Coronary artery (tissue), 2 donors: ENCODE measurements at regions not wholly inside any gene's neighbourhood (a gene's known extent, or its start where the extent isn't known, plus 50 kb on each side); places are given as distances from the start of the nearest gene placed in this dataset.

Experiments
- DNase-seq: peaks from one replicate; pipeline ENCODE4 v3.0.0-alpha.2; 2017; ENCODE audit warnings: low spot score
- H3K27ac ChIP-seq, 2 donors: fragments of 200-600 bp; sonication (generic); one replicate each; pipeline ENCODE4 v1.5.1; 2016 to 2019
- H3K4me3 ChIP-seq: fragments of 200-600 bp; sonication (generic); 2 replicates; pipeline ENCODE4 v1.5.1; 2016; ENCODE audit warnings: mild to moderate bottlenecking, moderate library complexity
- TF ChIP-seq, protein P1 (sequence below): fragments of 200-600 bp; sonication (generic); IDR thresholded peaks from one replicate; pipeline ENCODE4 v1.5.1; 2019; ENCODE audit warnings: antibody characterized with exemption

DNA sequence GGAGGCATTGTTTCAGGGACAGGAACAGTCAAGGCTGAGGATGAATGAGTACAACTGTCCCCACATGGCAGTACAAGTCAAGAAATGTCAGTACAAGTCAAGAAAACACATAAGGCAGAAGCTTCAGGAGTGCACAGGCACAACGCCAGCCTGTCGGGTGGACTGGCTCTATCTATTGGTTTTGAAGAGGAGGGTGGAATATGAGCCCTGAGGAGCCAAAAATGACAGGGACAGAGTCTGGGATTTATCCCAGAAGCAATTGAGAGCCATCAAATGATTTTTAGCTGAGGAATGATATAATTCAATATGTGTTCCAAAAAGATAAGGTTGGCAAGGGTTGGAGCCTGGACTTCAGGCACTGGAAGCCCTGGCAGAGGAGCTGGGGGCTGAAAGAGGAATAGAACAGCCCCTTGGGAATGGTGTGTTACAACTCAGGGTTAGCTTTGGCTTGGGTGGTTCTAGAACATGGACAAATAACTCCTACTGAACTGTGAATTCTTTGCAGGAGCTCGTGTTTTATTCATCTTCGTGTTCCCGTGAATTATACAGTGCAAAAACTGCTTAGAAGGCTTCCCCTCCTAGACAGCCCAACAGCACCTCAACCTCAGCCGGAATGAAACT lies 425.7 kb upstream of the ARID1B start:
- H3K4me3 ChIP-seq = no peak overlapping the region
- TF ChIP-seq, protein P1, sequence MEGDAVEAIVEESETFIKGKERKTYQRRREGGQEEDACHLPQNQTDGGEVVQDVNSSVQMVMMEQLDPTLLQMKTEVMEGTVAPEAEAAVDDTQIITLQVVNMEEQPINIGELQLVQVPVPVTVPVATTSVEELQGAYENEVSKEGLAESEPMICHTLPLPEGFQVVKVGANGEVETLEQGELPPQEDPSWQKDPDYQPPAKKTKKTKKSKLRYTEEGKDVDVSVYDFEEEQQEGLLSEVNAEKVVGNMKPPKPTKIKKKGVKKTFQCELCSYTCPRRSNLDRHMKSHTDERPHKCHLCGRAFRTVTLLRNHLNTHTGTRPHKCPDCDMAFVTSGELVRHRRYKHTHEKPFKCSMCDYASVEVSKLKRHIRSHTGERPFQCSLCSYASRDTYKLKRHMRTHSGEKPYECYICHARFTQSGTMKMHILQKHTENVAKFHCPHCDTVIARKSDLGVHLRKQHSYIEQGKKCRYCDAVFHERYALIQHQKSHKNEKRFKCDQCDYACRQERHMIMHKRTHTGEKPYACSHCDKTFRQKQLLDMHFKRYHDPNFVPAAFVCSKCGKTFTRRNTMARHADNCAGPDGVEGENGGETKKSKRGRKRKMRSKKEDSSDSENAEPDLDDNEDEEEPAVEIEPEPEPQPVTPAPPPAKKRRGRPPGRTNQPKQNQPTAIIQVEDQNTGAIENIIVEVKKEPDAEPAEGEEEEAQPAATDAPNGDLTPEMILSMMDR = no peak
- DNase-seq = no peak
- no peak overlapping the region for H3K27ac ChIP-seq

DNA sequence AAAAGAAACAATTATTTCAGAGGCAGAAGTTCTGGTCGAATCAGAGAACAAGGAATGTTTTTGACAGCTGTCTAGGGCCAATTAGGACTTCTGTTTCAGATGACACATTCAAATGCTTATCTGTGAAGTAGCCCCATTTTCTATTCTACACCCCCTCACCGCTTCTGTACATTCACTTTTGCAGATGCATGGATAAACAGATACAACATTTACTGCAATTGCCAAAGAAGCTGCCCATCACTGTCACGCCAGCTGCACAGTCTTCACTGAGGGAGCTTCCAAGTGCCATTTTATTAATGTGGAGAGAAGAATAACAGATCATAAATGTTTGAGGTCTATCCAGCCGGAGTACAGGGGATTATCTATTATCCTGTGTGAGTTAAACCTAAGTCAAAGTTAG lies 426.8 kb upstream of the ARID1B start:
- Histone ChIP-seq H3K4me3 (no peak overlapping the region), H3K27ac (no peak overlapping the region)
- TF ChIP-seq, protein P1 = no peak
- DNase-seq = no peak

DNA sequence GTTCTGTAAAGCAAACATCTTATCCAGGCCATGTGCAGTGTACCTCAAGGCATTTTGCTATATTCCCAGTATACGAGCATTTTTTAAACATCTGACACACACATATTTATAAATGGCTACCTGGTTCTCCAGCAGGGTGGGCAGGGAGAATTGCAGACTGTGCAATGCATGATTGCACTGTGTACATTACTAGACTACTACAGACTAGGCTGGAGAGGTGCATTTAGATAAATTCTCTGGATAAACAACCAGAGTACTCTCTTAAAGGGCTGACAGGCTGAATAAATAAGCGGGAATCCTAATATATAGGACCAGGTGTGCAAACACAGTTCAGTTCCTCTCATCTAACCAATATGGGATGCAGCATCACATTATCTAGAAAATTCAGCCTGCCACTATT lies 428.3 kb upstream of the ARID1B start:
- H3K27ac ChIP-seq = no peak overlapping the region
- TF ChIP-seq, protein P1 = no peak
- DNase-seq = no peak
- no peak overlapping the region for H3K4me3 ChIP-seq

DNA sequence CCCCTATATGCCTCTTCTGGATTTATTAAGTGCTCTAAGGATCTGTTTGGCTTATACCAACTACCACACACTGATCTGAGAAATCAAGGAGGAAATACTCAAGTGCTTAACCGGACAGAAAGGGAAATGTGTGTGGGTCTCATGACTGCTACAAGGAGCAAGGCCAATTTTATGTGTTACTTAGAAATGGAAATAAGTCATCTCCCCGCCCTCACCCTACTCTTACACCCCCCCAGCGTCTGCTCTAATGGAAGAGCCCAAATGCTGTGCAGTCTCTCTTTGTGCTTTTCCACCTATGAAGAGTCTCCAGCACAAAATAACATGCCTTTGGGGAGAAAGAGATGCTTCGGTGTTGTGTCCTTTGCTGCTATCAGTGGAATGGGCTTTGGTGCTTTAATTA lies 428.8 kb upstream of the ARID1B start:
- H3K4me3 ChIP-seq = no peak overlapping the region
- TF ChIP-seq, protein P1 = no peak
- DNase-seq = no peak
- H3K27ac ChIP-seq = peak overlapping the region in 1 of 2 donors; percentile 3

DNA sequence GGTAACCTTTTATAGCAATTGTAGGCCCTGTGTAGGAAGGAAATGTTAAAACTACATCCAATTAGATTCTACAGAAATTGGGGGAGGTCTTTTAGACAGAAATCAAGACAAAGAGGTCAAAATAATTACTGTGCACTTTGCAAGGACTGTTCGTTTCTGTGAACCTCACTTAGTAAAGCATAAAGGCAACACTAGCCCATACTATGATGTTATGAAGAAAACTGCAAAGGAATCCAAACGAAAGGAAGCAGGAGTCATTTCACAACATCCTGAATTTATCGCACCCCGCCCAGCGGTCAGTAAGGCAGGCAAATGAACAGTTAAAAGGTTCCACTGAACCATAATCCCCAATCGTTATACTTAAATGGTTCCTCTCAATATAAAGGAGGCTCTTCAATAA lies 429.5 kb upstream of the ARID1B start:
- TF ChIP-seq, protein P1 = no peak
- no peak for DNase-seq
- Histone ChIP-seq H3K4me3 (no peak overlapping the region), H3K27ac (no peak overlapping the region)

DNA sequence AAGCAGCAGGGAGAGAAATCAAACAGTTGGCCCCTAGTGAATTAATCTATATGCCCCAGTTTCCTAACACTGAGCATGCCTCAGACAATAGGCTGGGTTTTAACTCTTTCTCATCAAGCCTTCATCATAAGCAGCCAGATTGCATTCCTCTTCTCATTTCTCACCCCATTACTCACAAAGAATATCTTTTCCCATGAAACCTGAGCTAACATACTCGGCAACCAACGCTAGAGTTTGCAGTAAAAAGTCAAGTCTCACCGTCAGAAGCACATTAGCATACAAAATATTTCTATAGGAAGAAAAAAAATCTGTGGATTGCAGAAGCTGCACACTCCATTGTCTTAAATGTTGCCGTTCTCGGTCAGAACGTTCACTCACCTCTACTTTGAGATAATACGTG lies 429.9 kb upstream of the ARID1B start:
- Histone ChIP-seq H3K4me3 (no peak overlapping the region), H3K27ac (no peak overlapping the region)
- no peak for DNase-seq
- TF ChIP-seq, protein P1 = no peak

DNA sequence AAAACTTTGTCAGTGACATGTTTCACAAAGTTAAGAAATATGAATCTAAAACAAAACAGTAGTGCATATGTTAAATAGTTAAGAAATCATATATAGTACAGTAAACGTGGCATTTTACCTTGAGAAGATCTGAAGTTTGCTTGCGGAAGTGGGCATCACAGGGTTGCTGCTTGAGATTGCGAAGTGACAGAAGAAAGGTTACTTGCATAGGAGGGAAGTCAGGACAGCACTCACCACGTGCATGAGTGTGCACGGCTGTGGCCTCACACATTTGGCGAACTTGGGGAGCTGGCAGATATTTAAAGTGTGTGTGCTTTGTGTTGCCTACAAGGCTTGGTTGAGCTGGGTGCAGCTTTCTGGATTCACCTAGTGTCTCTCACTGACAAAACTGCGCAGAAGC lies 431.5 kb upstream of the ARID1B start:
- TF ChIP-seq, protein P1 = no peak
- Histone ChIP-seq H3K27ac (no peak overlapping the region), H3K4me3 (no peak overlapping the region)
- DNase-seq = no peak
